PC-3 (cell line): ENCODE measurements at regions not wholly inside any gene's neighbourhood (a gene's known extent, or its start where the extent isn't known, plus 50 kb on each side); places are given as distances from the start of the nearest gene placed in this dataset.

Experiments
- ATAC-seq: fragments of 200-7000 bp; cut with Tn5 transposase; 2 replicates; pipeline ENCODE4 v1.9.1; 2020; ENCODE audit warnings: mild to moderate bottlenecking, moderate library complexity
- BruUV-seq: library from RNA; stranded (reverse); fragments of 400-500 nt; replicated peaks from 2 replicates; lab custom pipeline; 2021; lab: Mats Ljungman, UMichigan
- CTCF ChIA-PET: fragments of 300-600 bp; sonication (Branson Sonifier 250); formaldehyde crosslinking; loops from one replicate; lab custom pipeline; 2022; ENCODE audit warnings: antibody characterized with exemption; lab: Charles Lee
- POLR2A ChIA-PET: fragments of 300-600 bp; sonication (Branson Sonifier 250); formaldehyde crosslinking; loops from one replicate; lab custom pipeline; 2022; ENCODE audit warnings: antibody characterized with exemption; ENCODE audit not compliant: unreplicated experiment; lab: Charles Lee
- DNase-seq: peaks from one replicate; pipeline ENCODE4 v3.0.0-alpha.2; 2015
- H2AFZ ChIP-seq: fragments of 300-600 bp; sonication (generic); 2 replicates; pipeline ENCODE4 v1.6.0; 2016; ENCODE audit warnings: antibody characterized with exemption, low read length
- H3F3A ChIP-seq: fragments of 300-600 bp; sonication (generic); one replicate; pipeline ENCODE4 v1.6.0; 2017; ENCODE audit warnings: antibody characterized with exemption, low read length, control low read depth, mild to moderate bottlenecking; ENCODE audit not compliant: unreplicated experiment
- H3K27ac ChIP-seq: fragments of 300-600 bp; sonication (generic); 2 replicates; pipeline ENCODE4 v1.5.1; 2016; ENCODE audit warnings: mild to moderate bottlenecking, low read length
- H3K27me3 ChIP-seq: fragments of 300-600 bp; sonication (generic); 2 replicates; pipeline ENCODE4 v1.6.1; 2016; ENCODE audit warnings: low read length, mixed read lengths
- H3K36me3 ChIP-seq: fragments of 300-600 bp; sonication (generic); 2 replicates; pipeline ENCODE4 v1.6.1; 2016; ENCODE audit warnings: low read depth, mixed run types, low read length, mixed read lengths
- H3K4me1 ChIP-seq: fragments of 300-600 bp; sonication (generic); 2 replicates; pipeline ENCODE4 v1.5.1; 2016; ENCODE audit warnings: low read length; ENCODE audit not compliant: insufficient read depth
- H3K4me2 ChIP-seq: fragments of 300-600 bp; sonication (generic); 2 replicates; pipeline ENCODE4 v1.6.0; 2016; ENCODE audit warnings: low read length
- H3K4me3 ChIP-seq: fragments of 300-600 bp; sonication (generic); 2 replicates; pipeline ENCODE4 v1.5.1; 2016; ENCODE audit warnings: mild to moderate bottlenecking, low read length, mixed read lengths
- H3K79me2 ChIP-seq: fragments of 300-600 bp; sonication (generic); 2 replicates; pipeline ENCODE4 v1.6.1; 2017; ENCODE audit warnings: low read length, mixed read lengths
- H3K9ac ChIP-seq: fragments of 300-600 bp; sonication (generic); 2 replicates; pipeline ENCODE4 v1.6.0; 2016; ENCODE audit warnings: mild to moderate bottlenecking, low read length
- H3K9me2 ChIP-seq: fragments of 300-600 bp; sonication (generic); replicated peaks from 2 replicates; pipeline ENCODE4 v1.6.1; 2016; ENCODE audit warnings: mixed run types, low read length, mixed read lengths
- H3K9me3 ChIP-seq: fragments of 300-600 bp; sonication (generic); 2 replicates; pipeline ENCODE4 v1.6.1; 2016; ENCODE audit warnings: low read length, mixed read lengths
- H4K20me1 ChIP-seq: fragments of 300-600 bp; sonication (generic); 2 replicates; pipeline ENCODE4 v1.6.1; 2016; ENCODE audit warnings: low read length, mixed read lengths
- CTCF ChIP-seq: fragments of 300-600 bp; sonication (generic); conservative IDR thresholded peaks from 2 replicates; pipeline ENCODE4 v1.5.1; 2017; ENCODE audit warnings: antibody characterized with exemption, low read depth, mild to moderate bottlenecking, low read length
- EZH2 ChIP-seq: fragments of 300-600 bp; sonication (generic); IDR thresholded peaks from one replicate; pipeline ENCODE4 v1.6.1; 2017; ENCODE audit warnings: antibody characterized with exemption, mild to moderate bottlenecking, low read length; ENCODE audit not compliant: unreplicated experiment
- EZH2phosphoT487 ChIP-seq: fragments of 300-600 bp; sonication (generic); IDR thresholded peaks from 2 replicates; pipeline ENCODE4 v1.6.1; 2018; ENCODE audit warnings: mild to moderate bottlenecking, antibody characterized with exemption, low read length, borderline replicate concordance
- intact Hi-C: fragments of 100-400 bp; cut with micrococcal nuclease; formaldehyde crosslinking; loops from 2 replicates; pipeline ENCODE4 v1.9.0; 2023

GRCh38 chr3:154783061-154783460 is 297.1 kb upstream of the MME start:
- Histone ChIP-seq H3K27ac (no peak overlapping the region), H3K9ac (no peak overlapping the region), H3K4me1 (no peaks in the 10 kb centered on the region), H3K27me3 (peaks cover 4% of the 10 kb centered on the region; the same call in 1 of the 2 replicates), H3F3A (no peaks in the 10 kb centered on the region), H3K36me3 (no peaks in the 10 kb centered on the region), H4K20me1 (no peaks in the 10 kb centered on the region), H3K9me2 (no peaks in the 10 kb centered on the region), H3K9me3 (no peaks in the 10 kb centered on the region), H3K79me2 (no peaks in the 10 kb centered on the region), H3K4me2 (no peak overlapping the region), H3K4me3 (no peak overlapping the region), H2AFZ (no peak overlapping the region)
- intact Hi-C loops, result no loop called here
- no peak for DNase-seq
- CTCF ChIA-PET, result no interaction called here
- POLR2A ChIA-PET, result no interaction called here
- TF ChIP-seq EZH2 (no peak), EZH2phosphoT487 (no peak), CTCF (no peak)
- ATAC-seq, result no peak
- no TSS peak for BruUV-seq

DNA sequence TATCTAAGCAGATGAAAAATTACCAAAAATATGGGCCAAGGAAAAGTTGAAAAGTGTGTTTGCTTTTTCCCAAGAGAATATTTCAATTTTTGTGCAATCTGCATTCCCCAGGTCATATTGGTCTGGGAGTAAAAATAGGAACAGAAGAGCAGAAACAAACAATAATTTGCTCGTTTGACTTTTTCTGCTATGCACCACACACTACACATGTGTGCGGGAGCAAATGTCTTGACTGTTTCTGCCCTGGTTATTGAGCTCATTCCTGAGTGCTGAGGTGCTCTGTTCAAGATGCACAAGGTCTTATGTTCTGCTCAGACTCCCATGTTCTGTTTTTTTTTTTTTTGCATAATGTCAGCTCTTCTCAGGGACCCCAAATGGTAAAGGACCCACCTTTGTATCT is 298.0 kb upstream of the MME start:
- ChIA-PET CTCF (no interaction called here), POLR2A (no interaction called here)
- Histone ChIP-seq H3K27ac (no peak overlapping the region), H3K4me3 (no peak overlapping the region), H3K9me2 (no peaks in the 10 kb centered on the region), H3F3A (no peaks in the 10 kb centered on the region), H3K4me1 (no peaks in the 10 kb centered on the region), H4K20me1 (no peaks in the 10 kb centered on the region), H3K9ac (no peak overlapping the region), H3K9me3 (no peaks in the 10 kb centered on the region), H3K27me3 (peaks cover 4% of the 10 kb centered on the region; the same call in 1 of the 2 replicates), H3K36me3 (no peaks in the 10 kb centered on the region), H3K4me2 (no peak overlapping the region), H2AFZ (no peak overlapping the region), H3K79me2 (no peaks in the 10 kb centered on the region)
- no peak for ATAC-seq
- no TSS peak for BruUV-seq
- DNase-seq, result no peak
- intact Hi-C loops, result no loop called here
- TF ChIP-seq EZH2 (no peak), CTCF (no peak), EZH2phosphoT487 (no peak)

- Histone ChIP-seq H3K4me2 (no peak overlapping the region), H3K27ac (no peak overlapping the region), H3K9ac (no peak overlapping the region), H3K79me2 (no peaks in the 10 kb centered on the region), H3F3A (no peaks in the 10 kb centered on the region), H3K4me1 (no peaks in the 10 kb centered on the region), H3K36me3 (no peaks in the 10 kb centered on the region), H4K20me1 (no peaks in the 10 kb centered on the region), H3K9me3 (no peaks in the 10 kb centered on the region), H3K9me2 (no peaks in the 10 kb centered on the region), H2AFZ (no peak overlapping the region), H3K27me3 (peaks cover 4% of the 10 kb centered on the region; the same call in 1 of the 2 replicates), H3K4me3 (no peak overlapping the region)
- BruUV-seq, result no TSS peak
- ChIA-PET POLR2A (no interaction called here), CTCF (no interaction called here)
- DNase-seq, result no peak
- no peak for ATAC-seq
- TF ChIP-seq EZH2 (no peak), CTCF (no peak), EZH2phosphoT487 (no peak)
- intact Hi-C loops, result no loop called here
These were observed 298.5 kb upstream of the MME start for GRCh38 chr3:154781595-154781994.
